GM12878 (cell line): ENCODE measurements at regions not wholly inside any gene's neighbourhood (a gene's known extent, or its start where the extent isn't known, plus 50 kb on each side); places are given as distances from the start of the nearest gene placed in this dataset.

ENCODE experiments used
- ATAC-seq: fragments of 200-7000 bp; cut with Tn5 transposase; 3 replicates; pipeline ENCODE4 v1.9.1; 2020; ENCODE audit warnings: mild to moderate bottlenecking, moderate library complexity
- BruUV-seq: library from RNA; stranded (reverse); fragments of 400-500 nt; replicated peaks from 2 replicates; lab custom pipeline; 2021; lab: Mats Ljungman, UMichigan
- CTCF ChIA-PET: fragments of 300-600 bp; sonication (Branson Sonifier 250); formaldehyde crosslinking; extraction: SDS; loops from one replicate; lab custom pipeline; 2021; ENCODE audit warnings: inconsistent platforms; lab: Yijun Ruan, JAX
- POLR2A ChIA-PET: fragments of 350-600 bp; formaldehyde crosslinking; extraction: SDS; loops from one replicate; lab custom pipeline; 2021; ENCODE audit warnings: inconsistent platforms; lab: Charles Lee
- RAD21 ChIA-PET: fragments of 300-600 bp; sonication (Branson Sonifier 250); formaldehyde crosslinking; loops from one replicate; lab custom pipeline; 2023; ENCODE audit warnings: antibody characterized with exemption; ENCODE audit not compliant: unreplicated experiment; lab: Charles Lee
- SMC1A ChIA-PET: fragments of 300-600 bp; sonication (Branson Sonifier 250); formaldehyde crosslinking; loops from one replicate; lab custom pipeline; 2023; ENCODE audit not compliant: unreplicated experiment, uncharacterized antibody; lab: Charles Lee
- DNase-seq: peaks from one replicate; pipeline ENCODE4 v3.0.0-alpha.2; 2011; ENCODE audit warnings: low read depth, low spot score
- FAIRE-seq: peaks from 3 replicates; lab custom pipeline; 2011; peaks lifted over from hg19 to GRCh38; lab: Jason Lieb, UNC
- H2AFZ ChIP-seq: 2 replicates; pipeline ENCODE4 v1.6.0; 2011; ENCODE audit warnings: low read depth, low read length, control low read depth; ENCODE audit not compliant: control insufficient read depth
- H3K27ac ChIP-seq: 2 replicates; pipeline ENCODE4 v1.5.1; 2011; ENCODE audit warnings: control low read depth; ENCODE audit not compliant: control insufficient read depth, insufficient read depth
- H3K27me3 ChIP-seq, 2 experiments: replicated peaks in 1 of 2; 2 replicates each; pipeline versions ENCODE4 v1.6.0 to v1.6.1; 2011; ENCODE audit warnings: low read length in 1 of 2; ENCODE audit not compliant: control insufficient read depth in 2 of 2, insufficient read depth in 2 of 2
- H3K36me3 ChIP-seq, 2 experiments: 2 replicates each; pipeline ENCODE4 v1.5.1; 2011; ENCODE audit warnings: low read length in 1 of 2; ENCODE audit not compliant: control insufficient read depth in 2 of 2, insufficient read depth in 2 of 2
- H3K4me1 ChIP-seq: 2 replicates; pipeline ENCODE4 v1.6.1; 2011; ENCODE audit warnings: mild to moderate bottlenecking, low read length, moderate library complexity, mixed read lengths; ENCODE audit not compliant: control insufficient read depth, insufficient read depth
- H3K4me2 ChIP-seq: 2 replicates; pipeline ENCODE4 v1.6.0; 2011; ENCODE audit warnings: control low read depth; ENCODE audit not compliant: control insufficient read depth, insufficient read depth
- H3K4me3 ChIP-seq: fragments of 200-600 bp; sonication (generic); 2 replicates; pipeline ENCODE4 v1.5.1; 2016
- H3K79me2 ChIP-seq: 2 replicates; pipeline ENCODE4 v1.6.0; 2011; ENCODE audit warnings: low read length; ENCODE audit not compliant: control insufficient read depth, insufficient read depth
- H3K9ac ChIP-seq: 2 replicates; pipeline ENCODE4 v1.8.0; 2011; ENCODE audit warnings: low read length, control low read depth, mixed read lengths; ENCODE audit not compliant: control insufficient read depth, insufficient read depth
- H3K9me3 ChIP-seq: replicated peaks from 3 replicates; pipeline ENCODE4 v1.5.1; 2011; ENCODE audit warnings: mild to moderate bottlenecking, low read length; ENCODE audit not compliant: control insufficient read depth, insufficient read depth
- H4K20me1 ChIP-seq: 2 replicates; pipeline ENCODE4 v1.6.0; 2011; ENCODE audit not compliant: control insufficient read depth, insufficient read depth
- CREB1 ChIP-seq: IDR thresholded peaks from 2 replicates; pipeline ENCODE4 v1.6.1; 2012; ENCODE audit warnings: low read depth, mild to moderate bottlenecking, inconsistent platforms
- IRF4 ChIP-seq: IDR thresholded peaks from 2 replicates; pipeline ENCODE4 v1.6.1; 2011; ENCODE audit warnings: low read depth, low read length
- MTA2 ChIP-seq: fragments of 450-650 bp; IDR thresholded peaks from 2 replicates; pipeline ENCODE4 v1.6.1; 2016; ENCODE audit warnings: low read depth, mild to moderate bottlenecking, moderate library complexity
- MYC ChIP-seq: IDR thresholded peaks from 2 replicates; pipeline ENCODE4 v1.6.1; 2011; ENCODE audit warnings: mild to moderate bottlenecking, low read length, moderate library complexity, inconsistent platforms; ENCODE audit not compliant: insufficient read depth, insufficient replicate concordance, insufficient read length, severe bottlenecking
- PAX5 ChIP-seq: IDR thresholded peaks from 2 replicates; pipeline ENCODE4 v1.6.1; 2011; ENCODE audit warnings: low read depth, low read length, borderline replicate concordance
- PML ChIP-seq: IDR thresholded peaks from 2 replicates; pipeline ENCODE4 v1.6.1; 2012; ENCODE audit warnings: low read length, inconsistent platforms
- POLR2AphosphoS2 ChIP-seq: IDR thresholded peaks from 2 replicates; pipeline ENCODE4 v1.6.1; 2011; ENCODE audit warnings: low read depth, mild to moderate bottlenecking, low read length, improper control_type of control experiment, moderate library complexity
- RAD51 ChIP-seq: fragments of 450-650 bp; IDR thresholded peaks from 2 replicates; pipeline ENCODE4 v1.6.1; 2016; ENCODE audit warnings: moderate library complexity, mild to moderate bottlenecking, inconsistent platforms
- RB1 ChIP-seq: fragments of 450-650 bp; formaldehyde crosslinking; IDR thresholded peaks from 2 replicates; pipeline ENCODE4 v1.6.1; 2017; ENCODE audit warnings: mild to moderate bottlenecking, borderline replicate concordance
- RCOR1 ChIP-seq: conservative IDR thresholded peaks from 2 replicates; pipeline ENCODE4 v1.6.1; 2012; ENCODE audit warnings: low read depth, low read length, improper control_type of control experiment
- TAF1 ChIP-seq: IDR thresholded peaks from 2 replicates; pipeline ENCODE4 v1.6.1; 2011; ENCODE audit warnings: mild to moderate bottlenecking, low read depth, low read length, borderline replicate concordance
- YBX1 ChIP-seq: fragments of 450-650 bp; IDR thresholded peaks from 2 replicates; pipeline ENCODE4 v1.6.1; 2016; ENCODE audit warnings: antibody characterized with exemption
- YY1 ChIP-seq: IDR thresholded peaks from 2 replicates; pipeline ENCODE4 v1.6.1; 2011; ENCODE audit warnings: low read depth, mild to moderate bottlenecking, low read length
- ZNF207 ChIP-seq: fragments of 450-650 bp; IDR thresholded peaks from 2 replicates; pipeline ENCODE4 v1.6.1; 2014; ENCODE audit warnings: antibody characterized with exemption, mild to moderate bottlenecking, borderline replicate concordance
- WGBS: methylation state at CpG from one replicate; pipeline ENCODE4 v1.1.6; 2016; ENCODE audit warnings: low lambda C conversion rate; ENCODE audit not compliant: insufficient replicate concordance, insufficient coverage; ENCODE audit errors: missing lambda C conversion rate; 5-methylcytosine and 5-hydroxymethylcytosine counted together
- in situ Hi-C: fragments of 300-500 bp; cut with MboI; formaldehyde crosslinking; loops from 9 replicates; pipeline ENCODE4 v1.14.3; 2018; ENCODE audit warnings: mixed read lengths
- intact Hi-C: fragments of 100-400 bp; cut with micrococcal nuclease; formaldehyde crosslinking; loops from one replicate; pipeline ENCODE4 v1.14.2; 2022; ENCODE audit not compliant: unreplicated experiment
- TF ChIP-seq, protein P1 (sequence below): fragments of 450-650 bp; IDR thresholded peaks from 2 replicates; pipeline ENCODE4 v1.6.1; 2016; ENCODE audit warnings: mild to moderate bottlenecking
- TF ChIP-seq, protein P2 (sequence below): fragments of 150-350 bp; IDR thresholded peaks from 2 replicates; pipeline ENCODE4 v1.6.1; 2014; ENCODE audit warnings: mild to moderate bottlenecking, low read depth, low read length

DNA sequence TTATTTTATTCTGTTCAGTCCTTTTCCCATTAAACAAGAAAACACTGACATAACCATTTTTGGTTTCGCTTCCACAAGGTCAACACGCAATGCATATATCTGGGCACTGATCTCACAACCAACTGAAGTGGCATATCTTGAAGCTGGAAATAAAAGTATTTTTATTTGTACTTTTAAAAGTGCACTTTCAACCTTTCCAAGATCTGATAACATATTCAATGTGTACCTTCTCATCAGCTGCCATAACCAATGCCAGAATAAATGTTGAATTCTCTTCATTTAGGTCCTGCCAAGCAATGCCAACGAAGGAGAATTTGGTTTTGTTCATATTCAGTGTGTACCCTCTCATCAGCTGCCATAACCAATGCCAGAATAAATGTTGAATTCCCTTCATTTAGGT is 148.9 kb upstream of the CEP126 start:
- Histone ChIP-seq H3K9ac (no peak overlapping the region), H3K36me3 (no peaks in the 10 kb centered on the region), H2AFZ (no peak overlapping the region), H3K4me3 (no peak overlapping the region), H3K79me2 (no peaks in the 10 kb centered on the region)
- ChIA-PET SMC1A (interaction anchor here (1.1 kb wide), 1 partner anchor 98 kb away, joined by 3 read pairs; no protein-coding TSS in a partner anchor), RAD21 (no interaction called here)
- no peak for FAIRE-seq
- in situ Hi-C loops = no loop called here
- intact Hi-C loops = no loop called here
- TF ChIP-seq PML (no peak), MYC (no peak), CREB1 (no peak)
- TF ChIP-seq, all 136 proteins: peak for 0
- H3K27ac ChIP-seq = no peak overlapping the region
- WGBS = 18% methylated on average over 3 of the region's 3 CpGs
- POLR2A ChIA-PET = no interaction called here
- CTCF ChIA-PET = interaction anchor here (1.3 kb wide), 1 partner anchor 15 kb away, joined by 3 read pairs; no protein-coding TSS in a partner anchor
- ATAC-seq (no peak), DNase-seq (no peak)
- no TSS peak for BruUV-seq
- no peaks in the 10 kb centered on the region for H3K9me3 ChIP-seq
- H4K20me1 ChIP-seq = no peaks in the 10 kb centered on the region
- no peaks in the 10 kb centered on the region for H3K4me1 ChIP-seq
- H3K4me2 ChIP-seq = no peak overlapping the region
- no peaks in the 10 kb centered on the region for H3K27me3 ChIP-seq

DNA sequence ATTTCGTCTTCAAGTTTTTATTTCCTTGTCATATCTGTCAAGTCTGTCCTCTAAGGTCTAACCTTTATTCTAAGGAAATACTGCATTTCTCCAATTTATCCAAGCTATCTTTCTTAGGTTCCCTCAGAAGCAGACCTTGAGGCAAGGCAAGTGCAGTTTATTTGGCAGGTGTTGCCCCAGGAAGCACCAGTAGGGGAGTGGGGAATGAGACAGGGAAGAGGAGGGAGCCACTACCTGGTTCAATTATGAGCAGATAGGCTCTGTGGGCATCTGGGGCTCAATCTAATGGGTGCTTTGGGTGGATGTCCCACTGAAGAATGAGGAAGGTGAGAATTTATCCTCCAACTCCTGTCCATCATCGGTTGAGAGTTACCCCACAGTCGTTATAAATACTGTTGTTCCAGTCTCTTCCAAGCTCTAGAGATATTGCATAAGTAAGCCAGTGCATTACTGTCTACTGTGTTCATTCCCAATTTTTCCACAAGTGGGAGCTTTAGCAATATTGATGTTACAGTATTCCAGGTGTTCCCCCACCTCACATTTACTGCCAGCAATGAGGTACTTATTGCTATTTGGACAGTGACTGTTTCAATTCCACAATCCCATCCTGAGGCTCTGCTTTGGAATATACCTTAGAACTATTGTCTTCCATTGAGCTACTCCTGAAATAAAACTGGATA is 154.9 kb upstream of the CEP126 start:
- TF ChIP-seq POLR2AphosphoS2 = no peak
- no peak for TF ChIP-seq RB1
- TF ChIP-seq RAD51 = no peak
- TF ChIP-seq YBX1 = no peak
- TF ChIP-seq RCOR1 = no peak
- no peak for TF ChIP-seq MTA2
- no peak for TF ChIP-seq TAF1
- TF ChIP-seq ZNF207 = no peak
- TF ChIP-seq, protein P1, sequence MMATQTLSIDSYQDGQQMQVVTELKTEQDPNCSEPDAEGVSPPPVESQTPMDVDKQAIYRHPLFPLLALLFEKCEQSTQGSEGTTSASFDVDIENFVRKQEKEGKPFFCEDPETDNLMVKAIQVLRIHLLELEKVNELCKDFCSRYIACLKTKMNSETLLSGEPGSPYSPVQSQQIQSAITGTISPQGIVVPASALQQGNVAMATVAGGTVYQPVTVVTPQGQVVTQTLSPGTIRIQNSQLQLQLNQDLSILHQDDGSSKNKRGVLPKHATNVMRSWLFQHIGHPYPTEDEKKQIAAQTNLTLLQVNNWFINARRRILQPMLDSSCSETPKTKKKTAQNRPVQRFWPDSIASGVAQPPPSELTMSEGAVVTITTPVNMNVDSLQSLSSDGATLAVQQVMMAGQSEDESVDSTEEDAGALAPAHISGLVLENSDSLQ = no peak
- TF ChIP-seq PAX5 = no peak
- no peak for TF ChIP-seq IRF4
- TF ChIP-seq, protein P2, sequence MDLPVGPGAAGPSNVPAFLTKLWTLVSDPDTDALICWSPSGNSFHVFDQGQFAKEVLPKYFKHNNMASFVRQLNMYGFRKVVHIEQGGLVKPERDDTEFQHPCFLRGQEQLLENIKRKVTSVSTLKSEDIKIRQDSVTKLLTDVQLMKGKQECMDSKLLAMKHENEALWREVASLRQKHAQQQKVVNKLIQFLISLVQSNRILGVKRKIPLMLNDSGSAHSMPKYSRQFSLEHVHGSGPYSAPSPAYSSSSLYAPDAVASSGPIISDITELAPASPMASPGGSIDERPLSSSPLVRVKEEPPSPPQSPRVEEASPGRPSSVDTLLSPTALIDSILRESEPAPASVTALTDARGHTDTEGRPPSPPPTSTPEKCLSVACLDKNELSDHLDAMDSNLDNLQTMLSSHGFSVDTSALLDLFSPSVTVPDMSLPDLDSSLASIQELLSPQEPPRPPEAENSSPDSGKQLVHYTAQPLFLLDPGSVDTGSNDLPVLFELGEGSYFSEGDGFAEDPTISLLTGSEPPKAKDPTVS = no peak
- TF ChIP-seq YY1 = no peak

More for the DNA sequence above, 154.9 kb upstream of the CEP126 start:
- in situ Hi-C loops = no loop called here
- 54% methylated on average over 3 of the region's 3 CpGs for WGBS
- ATAC-seq (no peak), FAIRE-seq (no peak), DNase-seq (no peak)
- no peaks in the 10 kb centered on the region for H3K4me1 ChIP-seq
- BruUV-seq = no TSS peak
- no peaks in the 10 kb centered on the region for H4K20me1 ChIP-seq
- intact Hi-C loops = no loop called here
- no peak overlapping the region for H3K4me2 ChIP-seq
- H3K9ac ChIP-seq = no peak overlapping the region
- CTCF ChIA-PET = interaction anchor here (0.5 kb wide), 1 partner anchor 34 kb away, joined by 5 read pairs; no protein-coding TSS in a partner anchor
- H3K27ac ChIP-seq = no peak overlapping the region
- H3K27me3 ChIP-seq = no peaks in the 10 kb centered on the region
- no peak overlapping the region for H2AFZ ChIP-seq
- no peaks in the 10 kb centered on the region for H3K9me3 ChIP-seq
- H3K4me3 ChIP-seq = no peak overlapping the region
- no peaks in the 10 kb centered on the region for H3K79me2 ChIP-seq
- RAD21 ChIA-PET = no interaction called here
- POLR2A ChIA-PET = no interaction called here
- SMC1A ChIA-PET = interaction anchor here (0.9 kb wide), 1 partner anchor 769 kb away, joined by 3 read pairs; no protein-coding TSS in a partner anchor
- H3K36me3 ChIP-seq = no peaks in the 10 kb centered on the region
